Thoracic aorta (tissue), 2 donors: ENCODE measurements at regions not wholly inside any gene's neighbourhood (a gene's known extent, or its start where the extent isn't known, plus 50 kb on each side); places are given as distances from the start of the nearest gene placed in this dataset.
"Not testable (repeated sequence)": the region's sequence is repeated elsewhere in the genome, so short reads cannot be mapped to it uniquely, and the experiment has no call there.

Source experiments
- ATAC-seq: fragments of 150-250 bp; one replicate; pipeline ENCODE4 v1.8.0; 2017; ENCODE audit warnings: low read depth; ENCODE audit not compliant: insufficient number of reproducible peaks, low FRiP score
- DNase-seq: peaks from one replicate; pipeline ENCODE4 v3.0.0-alpha.2; 2020; ENCODE audit warnings: low spot score
- H3K27ac ChIP-seq, 2 donors: fragments of 200-600 bp; sonication (generic); 1 replicate in 1 of 2; 2 replicates in 1 of 2; pipeline ENCODE4 v1.5.1; 2016; ENCODE audit warnings: mild to moderate bottlenecking in 2 of 2, moderate library complexity in 2 of 2
- H3K27me3 ChIP-seq: fragments of 200-600 bp; sonication (generic); replicated peaks from 2 replicates; pipeline ENCODE4 v1.6.0; 2016; ENCODE audit warnings: mild to moderate bottlenecking; ENCODE audit not compliant: insufficient read depth
- H3K36me3 ChIP-seq: fragments of 200-600 bp; sonication (generic); one replicate; pipeline ENCODE4 v1.5.1; 2016
- H3K4me1 ChIP-seq, 2 donors: fragments of 200-600 bp; sonication (generic); 1 replicate in 1 of 2; 2 replicates in 1 of 2; pipeline versions ENCODE4 v1.5.1 to v1.6.0; 2016; ENCODE audit warnings: low read depth in 2 of 2, mild to moderate bottlenecking in 1 of 2; ENCODE audit not compliant: control insufficient read depth in 1 of 2
- H3K4me3 ChIP-seq: fragments of 200-600 bp; sonication (generic); 2 replicates; pipeline ENCODE4 v1.5.1; 2016; ENCODE audit warnings: mild to moderate bottlenecking
- H3K9me3 ChIP-seq: fragments of 200-600 bp; sonication (generic); 2 replicates; pipeline ENCODE4 v1.5.1; 2016
- CTCF ChIP-seq: fragments of 200-600 bp; sonication (generic); IDR thresholded peaks from one replicate; pipeline ENCODE4 v1.5.1; 2019; ENCODE audit warnings: antibody characterized with exemption

- DNase-seq, result no peak
Measured at GRCh38 chr1:220448217-220448616, 79.7 kb upstream of the MARK1 start.

GRCh38 chr1:220444586-220444985, 83.3 kb upstream of the MARK1 start:
- H3K4me1 ChIP-seq, H3K27ac ChIP-seq, H3K9me3 ChIP-seq, H3K36me3 ChIP-seq, ATAC-seq, DNase-seq, H3K4me3 ChIP-seq, H3K27me3 ChIP-seq: not testable (repeated sequence)

More at GRCh38 chr1:220448217-220448616, 79.7 kb upstream of the MARK1 start:
- H3K4me1 ChIP-seq, result no peaks in the 10 kb centered on the region
- TF ChIP-seq CTCF, result no peak
- no peak overlapping the region for H3K4me3 ChIP-seq
- no peaks in the 10 kb centered on the region for H3K36me3 ChIP-seq
- ATAC-seq, result no peak
- H3K27ac ChIP-seq, result no peak overlapping the region
- H3K9me3 ChIP-seq, result peaks cover 3% of the 10 kb centered on the region
- H3K27me3 ChIP-seq, result no peaks in the 10 kb centered on the region

DNA sequence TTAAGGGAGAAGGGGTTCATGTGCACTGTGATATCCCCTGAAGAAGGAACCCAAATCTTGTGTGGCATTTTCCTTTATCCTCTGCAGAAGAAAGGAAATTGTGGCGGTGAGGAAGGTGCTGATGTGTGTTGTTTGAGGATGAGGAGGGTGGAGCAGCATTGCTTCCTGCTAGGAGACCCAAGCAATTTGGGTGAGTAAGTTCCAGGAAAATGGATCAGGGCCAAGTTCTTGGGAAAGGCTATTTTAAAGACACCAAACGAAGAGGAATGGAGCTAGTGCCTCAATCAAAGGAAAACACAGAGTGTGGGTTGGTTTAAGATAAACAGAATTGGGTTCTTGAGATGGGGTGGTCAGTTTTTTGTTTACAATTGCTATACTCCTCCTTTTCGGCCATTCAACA, 86.7 kb upstream of the MARK1 start:
- H3K9me3 ChIP-seq, result peaks cover 3% of the 10 kb centered on the region
- DNase-seq (no peak), ATAC-seq (no peak)
- H3K4me1 ChIP-seq, result no peaks in the 10 kb centered on the region
- TF ChIP-seq CTCF, result no peak
- no peaks in the 10 kb centered on the region for H3K27me3 ChIP-seq
- no peaks in the 10 kb centered on the region for H3K36me3 ChIP-seq
- no peak overlapping the region for H3K27ac ChIP-seq
- no peak overlapping the region for H3K4me3 ChIP-seq

DNA sequence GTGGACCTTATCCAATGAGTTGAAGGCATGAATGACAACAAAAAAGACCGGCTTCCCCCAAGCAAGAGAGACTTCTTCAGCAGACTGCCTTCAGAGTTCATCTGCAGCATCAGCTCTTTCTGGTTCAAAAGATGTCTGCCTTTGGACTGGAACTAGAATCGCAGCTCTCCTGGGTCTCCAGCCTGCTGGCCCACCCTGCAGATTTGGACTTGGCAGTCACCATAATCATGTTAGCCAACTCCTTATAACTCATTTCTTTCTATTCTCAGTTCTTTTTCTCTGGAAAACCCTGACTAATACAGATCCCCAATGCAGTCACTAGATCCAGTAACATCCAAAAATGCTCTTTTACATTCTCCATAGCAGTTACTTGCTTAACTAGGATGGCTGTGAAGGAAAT, 89.2 kb upstream of the MARK1 start:
- H3K4me1 ChIP-seq, result no peaks in the 10 kb centered on the region
- no peak for DNase-seq
- no peak overlapping the region for H3K27ac ChIP-seq
- H3K36me3 ChIP-seq, result no peaks in the 10 kb centered on the region
- TF ChIP-seq CTCF, result no peak
- no peaks in the 10 kb centered on the region for H3K9me3 ChIP-seq
- no peak overlapping the region for H3K4me3 ChIP-seq
- no peak for ATAC-seq
- no peaks in the 10 kb centered on the region for H3K27me3 ChIP-seq

- no peaks in the 10 kb centered on the region for H3K36me3 ChIP-seq
- DNase-seq, result no peak
- no peaks in the 10 kb centered on the region for H3K9me3 ChIP-seq
- no peak for ATAC-seq
- H3K27ac ChIP-seq, result no peak overlapping the region
- no peaks in the 10 kb centered on the region for H3K27me3 ChIP-seq
- no peaks in the 10 kb centered on the region for H3K4me1 ChIP-seq
- no peak for TF ChIP-seq CTCF
- H3K4me3 ChIP-seq, result no peak overlapping the region
Measured at GRCh38 chr1:220432408-220432807, 95.5 kb upstream of the MARK1 start.

- H3K27me3 ChIP-seq, result no peaks in the 10 kb centered on the region
- H3K9me3 ChIP-seq, result no peaks in the 10 kb centered on the region
- H3K4me1 ChIP-seq, result peaks cover 0 to 7% of the 10 kb centered on the region in 2 donors
- H3K4me3 ChIP-seq, result no peak overlapping the region
- H3K36me3 ChIP-seq, result no peaks in the 10 kb centered on the region
- ATAC-seq (no peak), DNase-seq (no peak)
- no peak for TF ChIP-seq CTCF
- no peak overlapping the region for H3K27ac ChIP-seq
Measured at GRCh38 chr1:220431554-220432239, 96.2 kb upstream of the MARK1 start.
